ENCODE measurements at regions not wholly inside any gene's neighbourhood (a gene's known extent, or its start where the extent isn't known, plus 50 kb on each side); places are given as distances from the start of the nearest gene placed in this dataset.

GRCh38 chr1:81126989-81127581 is 673.6 kb upstream of the ADGRL2 start:
- H2BK20ac ChIP-seq (ENCODE audit: low read length), result no peak overlapping the region
- peak overlapping the region; percentile 93 for H2AFZ ChIP-seq (ENCODE audit: low read length)
- no peak overlapping the region for H3K4ac ChIP-seq (replicated peaks; ENCODE audit: insufficient read length, low read depth, low read length)
- ChIA-PET POLR2A (ENCODE audit: partially characterized antibody) (no interaction called here), CTCF (ENCODE audit: partially characterized antibody) (interaction anchor here (0.7 kb wide), 1 partner anchor 21 kb away, joined by 3 read pairs; no protein-coding TSS in a partner anchor)
- H4K5ac ChIP-seq (ENCODE audit: insufficient read length, low read depth, low read length), result no peak overlapping the region
- 0 out of 2 replicates have a peak overlapping the region, but pooled peaks have one; percentile 32 for H2BK15ac ChIP-seq (ENCODE audit: low read length)
- no peak overlapping the region for H2BK5ac ChIP-seq (ENCODE audit: low read depth, low read length)
- H2BK120ac ChIP-seq (replicated peaks; ENCODE audit: low read depth, low read length), result no peak overlapping the region
- 77% methylated on average over 3 of the region's 3 CpGs; no CpG with 5 or more reads in 1 of the 2 experiments for WGBS, 2 experiments (ENCODE audit: extremely low coverage in 1 of 2, insufficient coverage in 1 of 2, insufficient read length in 1 of 2, insufficient replicate concordance in 2 of 2, low coverage in 1 of 2, low lambda C conversion rate in 2 of 2, missing lambda C conversion rate in 1 of 2)
- no peaks in the 10 kb centered on the region for H3K27me3 ChIP-seq (replicated peaks in 1 of 4; ENCODE audit: control insufficient read depth in 3 of 4, extremely low read depth in 1 of 4, insufficient read depth in 3 of 4, low read length in 3 of 4)
- no peak overlapping the region for H3K4me3 ChIP-seq (ENCODE audit: extremely low read depth in 1 of 4, insufficient read depth in 2 of 4, low read depth in 3 of 4, low read length in 4 of 4)
- H4K8ac ChIP-seq (ENCODE audit: extremely low read depth, insufficient read depth, low read length), result no peak overlapping the region
- FAIRE-seq (peak; percentile 28), DNase-seq (ENCODE audit: low read depth in 1 of 2, low spot score in 2 of 2) (no peak)
- H3K9ac ChIP-seq (replicated peaks in 1 of 4; ENCODE audit: extremely low read depth in 1 of 4, low read depth in 3 of 4, low read length in 3 of 4), result no peak overlapping the region
- H3K36me3 ChIP-seq (ENCODE audit: control insufficient read depth in 2 of 4, insufficient read depth in 4 of 4, low read length in 3 of 4), result no peaks in the 10 kb centered on the region
- peak overlapping the region; percentile 29; the same call in 1 of the 2 replicates for H2AK5ac ChIP-seq (ENCODE audit: low read depth, low read length)
- no peak overlapping the region for H3K27ac ChIP-seq (ENCODE audit: low read depth, low read length)
- H3K23me2 ChIP-seq (ENCODE audit: low read depth, low read length), result no peaks in the 10 kb centered on the region
- H3K14ac ChIP-seq (ENCODE audit: insufficient read length), result no peak overlapping the region
- no peaks in the 10 kb centered on the region for H3K79me2 ChIP-seq (ENCODE audit: control insufficient read depth in 1 of 2, insufficient read depth in 2 of 2, low read length in 2 of 2)
- H3K4me2 ChIP-seq (ENCODE audit: insufficient read depth in 1 of 2, low read depth in 2 of 2, low read length in 2 of 2), result no peak overlapping the region
- no peak overlapping the region for H4K91ac ChIP-seq (replicated peaks; ENCODE audit: insufficient read length, low read length)
- H3K4me1 ChIP-seq (replicated peaks in 1 of 4; ENCODE audit: control insufficient read depth in 3 of 4, insufficient read depth in 4 of 4, low read length in 3 of 4), result no peaks in the 10 kb centered on the region
- no peaks in the 10 kb centered on the region for H4K20me1 ChIP-seq (replicated peaks in 1 of 2; ENCODE audit: control insufficient read depth in 1 of 2, insufficient read depth in 2 of 2, low read length in 2 of 2)
- H3K9me3 ChIP-seq (ENCODE audit: insufficient read depth in 2 of 2, low read depth in 1 of 2, low read length in 1 of 2), result no peaks in the 10 kb centered on the region
- no peak overlapping the region for H3K18ac ChIP-seq (ENCODE audit: extremely low read depth, low read length)
- no peak overlapping the region for H3K23ac ChIP-seq (ENCODE audit: insufficient read length)
- no peaks in the 10 kb centered on the region for H3K79me1 ChIP-seq (ENCODE audit: low read depth, low read length)
- H2BK12ac ChIP-seq (ENCODE audit: low read depth, low read length), result peak overlapping the region; percentile 19; the same call in 1 of the 2 replicates
- H3K56ac ChIP-seq (replicated peaks; ENCODE audit: insufficient read length, low read depth, low read length), result no peak overlapping the region
- no peak for TF ChIP-seq TCF12 (IDR thresholded peaks at IDR 0.05; ENCODE audit: low read depth, low read length)
- TF ChIP-seq ATF3 (IDR thresholded peaks at IDR 0.05; ENCODE audit: insufficient read depth, low read depth, low read length), result no peak
- TF ChIP-seq TBP (IDR thresholded peaks at IDR 0.05; ENCODE audit: low read depth, low read length), result no peak
- TF ChIP-seq SP4 (IDR thresholded peaks at IDR 0.05; ENCODE audit: low read length), result no peak
- no peak for TF ChIP-seq YY1 (IDR thresholded peaks at IDR 0.05; ENCODE audit: low read depth, low read length)
- no peak for TF ChIP-seq SUZ12 (IDR thresholded peaks at IDR 0.05; ENCODE audit: low read length)
- TF ChIP-seq RFX5 (IDR thresholded peaks at IDR 0.05; ENCODE audit: borderline replicate concordance, low read depth, low read length), result no peak

All from H1 (cell line).